ENCODE measurements at regions not wholly inside any gene's neighbourhood (a gene's known extent, or its start where the extent isn't known, plus 50 kb on each side); places are given as distances from the start of the nearest gene placed in this dataset.

GRCh38 chr1:10892138-10893065 lies 96.0 kb upstream of the CASZ1 start:
- DNase-seq (ENCODE audit: low read depth, low spot score) = no peak
- Mint-ChIP-seq H3K27ac (ENCODE audit: unreplicated experiment) (no peak overlapping the region), H3K36me3 (ENCODE audit: low read depth) (no peaks in the 10 kb centered on the region), H3K27me3 (ENCODE audit: low read depth) (peaks cover 52% of the 10 kb centered on the region), H3K9me3 (no peaks in the 10 kb centered on the region), H3K4me3 (no peak overlapping the region), H3K4me1 (peaks cover 14% of the 10 kb centered on the region)
- no peak for TF ChIP-seq CTCF (conservative IDR thresholded peaks at IDR 0.05)

GRCh38 chr1:10895621-10896020 lies 99.2 kb upstream of the CASZ1 start:
- DNase-seq (ENCODE audit: low read depth, low spot score) = no peak
- TF ChIP-seq CTCF (conservative IDR thresholded peaks at IDR 0.05) = no peak
- H3K4me1 Mint-ChIP-seq = peaks cover 8% of the 10 kb centered on the region
- no peaks in the 10 kb centered on the region for H3K36me3 Mint-ChIP-seq (ENCODE audit: low read depth)
- no peak overlapping the region for H3K27ac Mint-ChIP-seq (ENCODE audit: unreplicated experiment)
- no peak overlapping the region for H3K4me3 Mint-ChIP-seq
- peaks cover 28% of the 10 kb centered on the region for H3K27me3 Mint-ChIP-seq (ENCODE audit: low read depth)
- no peaks in the 10 kb centered on the region for H3K9me3 Mint-ChIP-seq

GRCh38 chr1:10896673-10897072 lies 100.2 kb upstream of the CASZ1 start:
- no peak for DNase-seq (ENCODE audit: low read depth, low spot score)
- H3K36me3 Mint-ChIP-seq (ENCODE audit: low read depth) = no peaks in the 10 kb centered on the region
- peaks cover 20% of the 10 kb centered on the region for H3K27me3 Mint-ChIP-seq (ENCODE audit: low read depth)
- H3K27ac Mint-ChIP-seq (ENCODE audit: unreplicated experiment) = no peak overlapping the region
- TF ChIP-seq CTCF (conservative IDR thresholded peaks at IDR 0.05) = no peak
- H3K9me3 Mint-ChIP-seq = no peaks in the 10 kb centered on the region
- H3K4me3 Mint-ChIP-seq = no peak overlapping the region
- peaks cover 14% of the 10 kb centered on the region for H3K4me1 Mint-ChIP-seq

GRCh38 chr1:10897321-10897980 lies 101.0 kb upstream of the CASZ1 start:
- DNase-seq (ENCODE audit: low read depth, low spot score) = no peak
- Mint-ChIP-seq H3K9me3 (no peaks in the 10 kb centered on the region), H3K4me3 (no peak overlapping the region), H3K27ac (ENCODE audit: unreplicated experiment) (no peak overlapping the region), H3K27me3 (ENCODE audit: low read depth) (peaks cover 13% of the 10 kb centered on the region), H3K4me1 (peaks cover 14% of the 10 kb centered on the region), H3K36me3 (ENCODE audit: low read depth) (no peaks in the 10 kb centered on the region)
- TF ChIP-seq CTCF (conservative IDR thresholded peaks at IDR 0.05) = no peak

GRCh38 chr1:10897981-10898728 lies 101.7 kb upstream of the CASZ1 start:
- peaks cover 14% of the 10 kb centered on the region for H3K4me1 Mint-ChIP-seq
- H3K9me3 Mint-ChIP-seq = no peaks in the 10 kb centered on the region
- no peak overlapping the region for H3K27ac Mint-ChIP-seq (ENCODE audit: unreplicated experiment)
- no peak for TF ChIP-seq CTCF (conservative IDR thresholded peaks at IDR 0.05)
- no peak for DNase-seq (ENCODE audit: low read depth, low spot score)
- no peak overlapping the region for H3K4me3 Mint-ChIP-seq
- H3K36me3 Mint-ChIP-seq (ENCODE audit: low read depth) = no peaks in the 10 kb centered on the region
- peaks cover 12% of the 10 kb centered on the region for H3K27me3 Mint-ChIP-seq (ENCODE audit: low read depth)

All from neural crest cell (in vitro differentiated cells).